ENCODE measurements at regions not wholly inside any gene's neighbourhood (a gene's known extent, or its start where the extent isn't known, plus 50 kb on each side); places are given as distances from the start of the nearest gene placed in this dataset.

GRCh38 chr18:37717098-37717497 is 151.5 kb upstream of the CELF4 start:
- POLR2A ChIA-PET = no interaction called here
- RAD21 ChIA-PET (ENCODE audit: unreplicated experiment) = no interaction called here
- CTCF ChIA-PET = no interaction called here

More at GRCh38 chr18:37717098-37717497, 151.5 kb upstream of the CELF4 start:
- H3K27ac ChIP-seq (ENCODE audit: control insufficient read depth, insufficient read depth) = no peak overlapping the region
- H3K4me2 ChIP-seq (ENCODE audit: control insufficient read depth, insufficient read depth) = no peak overlapping the region
- TF ChIP-seq MEF2A (IDR thresholded peaks at IDR 0.05; ENCODE audit: insufficient read depth, low read depth, low read length) = no peak
- no peak for TF ChIP-seq SIN3A (IDR thresholded peaks at IDR 0.05; ENCODE audit: low read depth, low read length)
- TF ChIP-seq YBX1 (IDR thresholded peaks at IDR 0.05) = no peak
- no peak for TF ChIP-seq BCL11A (IDR thresholded peaks at IDR 0.05; ENCODE audit: low read depth, low read length)
- no peak for TF ChIP-seq IKZF2 (IDR thresholded peaks at IDR 0.05)
- no peak for TF ChIP-seq NFXL1 (IDR thresholded peaks at IDR 0.05; ENCODE audit: borderline replicate concordance)
- TF ChIP-seq CHD1 (IDR thresholded peaks at IDR 0.05; ENCODE audit: low read depth, low read length) = no peak
- TF ChIP-seq SPI1 (IDR thresholded peaks at IDR 0.05; ENCODE audit: borderline replicate concordance, insufficient read depth, low read depth, low read length) = no peak
- no peak for TF ChIP-seq NFYA (IDR thresholded peaks at IDR 0.05; ENCODE audit: borderline replicate concordance, low read depth, low read length)
- TF ChIP-seq ZNF207 (IDR thresholded peaks at IDR 0.05; ENCODE audit: borderline replicate concordance) = no peak
- no peak for TF ChIP-seq RB1 (IDR thresholded peaks at IDR 0.05; ENCODE audit: borderline replicate concordance)
- TF ChIP-seq CBX5 (IDR thresholded peaks at IDR 0.05; ENCODE audit: low read depth) = no peak
- no peak for TF ChIP-seq E4F1 (IDR thresholded peaks at IDR 0.05; ENCODE audit: borderline replicate concordance, partially characterized antibody)
- no peak for TF ChIP-seq SKIL (IDR thresholded peaks at IDR 0.05; ENCODE audit: low read depth, poor library complexity, severe bottlenecking)
- no peak for TF ChIP-seq EGR1 (IDR thresholded peaks at IDR 0.05; ENCODE audit: borderline replicate concordance in 1 of 2, low read depth in 2 of 2, low read length in 2 of 2)
- TF ChIP-seq BMI1 (IDR thresholded peaks at IDR 0.05; ENCODE audit: borderline replicate concordance) = no peak
- ATAC-seq = no peak
- no peak overlapping the region for H3K9ac ChIP-seq (ENCODE audit: control insufficient read depth, insufficient read depth, low read length)
- no peak overlapping the region for H3K4me3 ChIP-seq
- no peaks in the 10 kb centered on the region for H3K27me3 ChIP-seq (replicated peaks in 1 of 2; ENCODE audit: control insufficient read depth in 2 of 2, insufficient read depth in 2 of 2, low read length in 1 of 2)
- DNase-seq (ENCODE audit: low read depth, low spot score) = no peak
- H4K20me1 ChIP-seq (ENCODE audit: control insufficient read depth, insufficient read depth) = no peaks in the 10 kb centered on the region
- H3K36me3 ChIP-seq (ENCODE audit: control insufficient read depth in 2 of 2, insufficient read depth in 2 of 2, low read length in 1 of 2) = no peaks in the 10 kb centered on the region
- SMC1A ChIA-PET (ENCODE audit: uncharacterized antibody, unreplicated experiment) = no interaction called here
- intact Hi-C loops (cut with micrococcal nuclease; ENCODE audit: unreplicated experiment) (no loop called here), in situ Hi-C loops (cut with MboI) (no loop called here)
- no peak for FAIRE-seq
- H3K79me2 ChIP-seq (ENCODE audit: control insufficient read depth, insufficient read depth, low read length) = no peaks in the 10 kb centered on the region
- BruUV-seq (replicated peaks) = no TSS peak
- H2AFZ ChIP-seq (ENCODE audit: control insufficient read depth, low read depth, low read length) = no peak overlapping the region
- no peaks in the 10 kb centered on the region for H3K4me1 ChIP-seq (ENCODE audit: control insufficient read depth, insufficient read depth, low read length)
- H3K9me3 ChIP-seq (replicated peaks; ENCODE audit: control insufficient read depth, insufficient read depth, low read length) = no peaks in the 10 kb centered on the region
- 0% methylated on average over 2 of the region's 2 CpGs for WGBS (ENCODE audit: insufficient coverage, insufficient replicate concordance, low lambda C conversion rate, missing lambda C conversion rate)

All from GM12878 (cell line).